CD14-positive monocyte (primary cell): ENCODE measurements at regions not wholly inside any gene's neighbourhood (a gene's known extent, or its start where the extent isn't known, plus 50 kb on each side); places are given as distances from the start of the nearest gene placed in this dataset.

Source experiments
- DNase-seq, 3 donors: peaks; one replicate each; pipeline ENCODE4 v3.0.0-alpha.2; 2011 to 2022
- H2AFZ ChIP-seq: 2 replicates; pipeline ENCODE4 v1.6.0; 2012; ENCODE audit warnings: mild to moderate bottlenecking, low read depth, low read length, inconsistent platforms; ENCODE audit not compliant: insufficient read depth, poor library complexity, severe bottlenecking
- H3K27ac ChIP-seq, 2 donors: 1 replicate in 1 of 2; 2 replicates in 1 of 2; pipeline ENCODE4 v1.5.1; 2012 to 2013; ENCODE audit warnings: low read length in 2 of 2, control low read depth in 1 of 2, inconsistent platforms in 1 of 2, low read depth in 1 of 2, mild to moderate bottlenecking in 1 of 2
- H3K27me3 ChIP-seq, 2 donors: one replicate each; pipeline versions ENCODE4 v1.6.0 to v1.6.1; 2011 to 2013; ENCODE audit warnings: low read length in 2 of 2; ENCODE audit not compliant: control insufficient read depth in 2 of 2, insufficient read depth in 2 of 2
- H3K36me3 ChIP-seq, 2 donors: replicated peaks in 1 of 2; 1 replicate in 1 of 2; 2 replicates in 1 of 2; pipeline versions ENCODE4 v1.5.1 to v1.6.1; 2012 to 2013; ENCODE audit warnings: low read length in 2 of 2, control low read depth in 1 of 2, inconsistent platforms in 1 of 2, mild to moderate bottlenecking in 1 of 2; ENCODE audit not compliant: insufficient read depth in 2 of 2, control insufficient read depth in 1 of 2
- H3K4me1 ChIP-seq, 2 donors: 1 replicate in 1 of 2; 2 replicates in 1 of 2; pipeline versions ENCODE4 v1.5.1 to v1.6.1; 2012 to 2013; ENCODE audit warnings: low read length in 2 of 2, control low read depth in 1 of 2, inconsistent platforms in 1 of 2, mild to moderate bottlenecking in 1 of 2, moderate library complexity in 1 of 2; ENCODE audit not compliant: insufficient read depth in 2 of 2, control insufficient read depth in 1 of 2
- H3K4me2 ChIP-seq: replicated peaks from 2 replicates; pipeline ENCODE3; 2012; ENCODE audit warnings: low read length, moderate library complexity, mild to moderate bottlenecking; ENCODE audit not compliant: poor library complexity, severe bottlenecking; ENCODE audit errors: extremely low read depth
- H3K4me3 ChIP-seq, 3 experiments: fragments of 200-600 bp in 1 of 3; sonication (generic) in 1 of 3; replicated peaks in 1 of 3; 1 replicate in 2 of 3; 2 replicates in 1 of 3; pipeline ENCODE4 v1.5.1; 2011 to 2013; ENCODE audit warnings: low read length in 3 of 3, mild to moderate bottlenecking in 3 of 3, control low read depth in 2 of 3, low read depth in 2 of 3, inconsistent platforms in 1 of 3, moderate library complexity in 1 of 3
- H3K79me2 ChIP-seq: 2 replicates; pipeline ENCODE4 v1.6.0; 2012; ENCODE audit warnings: mild to moderate bottlenecking, control low read depth, inconsistent platforms, low read length, moderate library complexity; ENCODE audit not compliant: insufficient read depth
- H3K9ac ChIP-seq: 2 replicates; pipeline ENCODE4 v1.6.0; 2017; ENCODE audit warnings: low read length, mild to moderate bottlenecking; ENCODE audit not compliant: insufficient read depth, poor library complexity, severe bottlenecking
- H3K9me3 ChIP-seq, 2 donors: replicated peaks in 1 of 2; 1 replicate in 1 of 2; 2 replicates in 1 of 2; pipeline versions ENCODE4 v1.5.1 to v1.6.1; 2012 to 2013; ENCODE audit warnings: low read length in 2 of 2, control low read depth in 1 of 2; ENCODE audit not compliant: control insufficient read depth in 1 of 2, insufficient read depth in 1 of 2
- H4K20me1 ChIP-seq: 2 replicates; pipeline ENCODE4 v1.6.0; 2012; ENCODE audit warnings: mild to moderate bottlenecking, low read length, control low read depth, moderate library complexity; ENCODE audit not compliant: insufficient read depth
- H3K27ac Mint-ChIP-seq, 7 donors: one replicate each; pipeline ENCODE4 v1.8.0; 2020; ENCODE audit warnings: mild to moderate bottlenecking in 7 of 7, mixed read lengths in 7 of 7, moderate library complexity in 6 of 7, inconsistent platforms in 2 of 7
- H3K27me3 Mint-ChIP-seq, 3 donors: one replicate each; pipeline ENCODE4 v1.8.0; 2021 to 2022; ENCODE audit warnings: low read depth in 3 of 3, mild to moderate bottlenecking in 3 of 3, mixed read lengths in 3 of 3, moderate library complexity in 3 of 3, inconsistent platforms in 1 of 3
- H3K36me3 Mint-ChIP-seq, 2 donors: one replicate each; pipeline ENCODE4 v1.8.0; 2020; ENCODE audit warnings: mixed read lengths in 2 of 2, inconsistent platforms in 1 of 2, mild to moderate bottlenecking in 1 of 2
- H3K4me1 Mint-ChIP-seq: one replicate; pipeline ENCODE4 v1.8.0; 2020; ENCODE audit warnings: mild to moderate bottlenecking, mixed read lengths
- H3K4me3 Mint-ChIP-seq, 2 donors: one replicate each; pipeline ENCODE4 v1.8.0; 2020; ENCODE audit warnings: mild to moderate bottlenecking in 2 of 2, mixed read lengths in 2 of 2, moderate library complexity in 1 of 2
- H3K9me3 Mint-ChIP-seq, 7 donors: one replicate each; pipeline ENCODE4 v1.8.0; 2020 to 2022; ENCODE audit warnings: mixed read lengths in 7 of 7, mild to moderate bottlenecking in 6 of 7, moderate library complexity in 6 of 7, inconsistent platforms in 2 of 7
- WGBS: methylation state at CpG from one replicate; pipeline ENCODE4 v1.1.5; 2013; ENCODE audit warnings: missing lambda C conversion rate; ENCODE audit not compliant: insufficient coverage; 5-methylcytosine and 5-hydroxymethylcytosine counted together
- intact Hi-C, 2 donors: fragments of 100-400 bp; cut with micrococcal nuclease; formaldehyde crosslinking; loops; one replicate each; pipeline versions ENCODE4 v1.15.0 to v1.15.1; 2023
- TF ChIP-seq, protein P1 (sequence below): fragments of 200-600 bp; IDR thresholded peaks from one replicate; pipeline ENCODE4 v1.8.0; 2022; ENCODE audit warnings: antibody characterized with exemption, mild to moderate bottlenecking

DNA sequence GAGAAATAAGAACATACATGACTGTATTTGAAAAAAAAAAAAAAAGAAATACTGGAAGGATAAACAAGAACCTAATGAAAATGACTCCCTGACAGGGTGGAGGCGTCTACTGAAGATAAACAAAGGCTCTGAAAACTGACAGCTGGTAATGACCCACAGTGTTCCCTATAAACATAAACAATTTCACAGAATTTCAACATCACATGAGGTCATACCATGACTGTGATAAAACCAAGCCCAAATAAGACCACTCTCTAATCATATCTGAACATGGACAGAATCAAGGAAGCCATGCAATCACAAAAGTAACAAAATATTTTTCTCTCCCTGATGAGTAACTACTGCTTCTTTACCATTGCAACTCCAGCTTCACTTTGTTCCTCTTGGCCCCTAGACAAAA, 159.3 kb downstream of the FAM124B start:
- H3K27me3 ChIP-seq: no peaks in the 10 kb centered on the region
- H3K9ac ChIP-seq: no peak overlapping the region
- H3K9me3 Mint-ChIP-seq: peaks cover 0 to 3% (median 0%) of the 10 kb centered on the region in 7 donors
- no peak overlapping the region for H3K27ac ChIP-seq
- H3K4me1 ChIP-seq: no peaks in the 10 kb centered on the region
- no CpG with 5 or more reads among the region's 1 CpG for WGBS
- no peaks in the 10 kb centered on the region for H3K4me1 Mint-ChIP-seq
- H3K27ac Mint-ChIP-seq: no peak overlapping the region
- no peaks in the 10 kb centered on the region for H3K36me3 ChIP-seq
- no peak overlapping the region for H3K4me3 ChIP-seq
- intact Hi-C loops: no loop called here
- no peaks in the 10 kb centered on the region for H3K9me3 ChIP-seq
- no peak for DNase-seq
- no peak overlapping the region for H3K4me2 ChIP-seq
- H2AFZ ChIP-seq: no peak overlapping the region
- no peak overlapping the region for H3K4me3 Mint-ChIP-seq
- H3K27me3 Mint-ChIP-seq: peaks cover 3% of the 10 kb centered on the region in 3 donors
- TF ChIP-seq, protein P1, sequence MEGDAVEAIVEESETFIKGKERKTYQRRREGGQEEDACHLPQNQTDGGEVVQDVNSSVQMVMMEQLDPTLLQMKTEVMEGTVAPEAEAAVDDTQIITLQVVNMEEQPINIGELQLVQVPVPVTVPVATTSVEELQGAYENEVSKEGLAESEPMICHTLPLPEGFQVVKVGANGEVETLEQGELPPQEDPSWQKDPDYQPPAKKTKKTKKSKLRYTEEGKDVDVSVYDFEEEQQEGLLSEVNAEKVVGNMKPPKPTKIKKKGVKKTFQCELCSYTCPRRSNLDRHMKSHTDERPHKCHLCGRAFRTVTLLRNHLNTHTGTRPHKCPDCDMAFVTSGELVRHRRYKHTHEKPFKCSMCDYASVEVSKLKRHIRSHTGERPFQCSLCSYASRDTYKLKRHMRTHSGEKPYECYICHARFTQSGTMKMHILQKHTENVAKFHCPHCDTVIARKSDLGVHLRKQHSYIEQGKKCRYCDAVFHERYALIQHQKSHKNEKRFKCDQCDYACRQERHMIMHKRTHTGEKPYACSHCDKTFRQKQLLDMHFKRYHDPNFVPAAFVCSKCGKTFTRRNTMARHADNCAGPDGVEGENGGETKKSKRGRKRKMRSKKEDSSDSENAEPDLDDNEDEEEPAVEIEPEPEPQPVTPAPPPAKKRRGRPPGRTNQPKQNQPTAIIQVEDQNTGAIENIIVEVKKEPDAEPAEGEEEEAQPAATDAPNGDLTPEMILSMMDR: no peak
- no peaks in the 10 kb centered on the region for H4K20me1 ChIP-seq
- no peaks in the 10 kb centered on the region for H3K79me2 ChIP-seq
- H3K36me3 Mint-ChIP-seq: no peaks in the 10 kb centered on the region

DNA sequence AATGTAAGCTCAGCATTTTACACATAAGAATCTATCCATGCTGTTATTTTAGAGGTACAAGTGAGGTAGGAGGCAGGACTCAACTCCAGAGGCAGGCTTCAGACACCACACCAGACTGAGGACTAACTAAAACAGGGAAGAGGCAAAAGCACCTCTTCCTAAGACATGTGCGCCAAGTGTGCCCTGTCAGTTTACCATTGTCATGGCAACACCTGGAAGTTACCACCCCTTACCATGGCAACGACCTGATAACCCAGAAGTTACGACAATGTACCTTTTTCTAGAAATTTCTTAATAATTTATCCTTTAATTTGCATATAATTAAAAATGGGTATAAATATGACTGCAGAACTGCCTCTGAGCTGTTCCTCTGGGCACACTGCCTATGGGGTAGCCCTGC, 160.1 kb downstream of the FAM124B start:
- H3K27me3 ChIP-seq: no peaks in the 10 kb centered on the region
- H3K27ac ChIP-seq: no peak overlapping the region
- H3K36me3 ChIP-seq: no peaks in the 10 kb centered on the region
- no peaks in the 10 kb centered on the region for H3K79me2 ChIP-seq
- no peak overlapping the region for H2AFZ ChIP-seq
- no peaks in the 10 kb centered on the region for H3K36me3 Mint-ChIP-seq
- H3K9ac ChIP-seq: no peak overlapping the region
- no peak overlapping the region for H3K4me2 ChIP-seq
- no peaks in the 10 kb centered on the region for H3K4me1 Mint-ChIP-seq
- 100% methylated on average over 1 of the region's 3 CpGs for WGBS
- H3K9me3 Mint-ChIP-seq: peaks cover 0 to 3% (median 0%) of the 10 kb centered on the region in 7 donors
- TF ChIP-seq, protein P1: no peak
- H3K9me3 ChIP-seq: no peaks in the 10 kb centered on the region
- DNase-seq: no peak
- intact Hi-C loops: no loop called here
- no peak overlapping the region for H3K27ac Mint-ChIP-seq
- no peaks in the 10 kb centered on the region for H3K4me1 ChIP-seq
- peaks cover 3 to 5% (median 3%) of the 10 kb centered on the region in 3 donors for H3K27me3 Mint-ChIP-seq
- H3K4me3 Mint-ChIP-seq: no peak overlapping the region
- no peak overlapping the region for H3K4me3 ChIP-seq
- H4K20me1 ChIP-seq: no peaks in the 10 kb centered on the region
